GM23248 (cell line): ENCODE measurements at regions not wholly inside any gene's neighbourhood (a gene's known extent, or its start where the extent isn't known, plus 50 kb on each side); places are given as distances from the start of the nearest gene placed in this dataset.

Experiments used
- EZH2 ChIP-seq: fragments of 200-600 bp; sonication (generic); IDR thresholded peaks from 2 replicates; pipeline ENCODE4 v1.6.1; 2018; ENCODE audit warnings: antibody characterized with exemption, mild to moderate bottlenecking; ENCODE audit not compliant: insufficient read depth, poor library complexity, severe bottlenecking
- EZH2phosphoT487 ChIP-seq: fragments of 200-600 bp; sonication (generic); IDR thresholded peaks from 2 replicates; pipeline ENCODE4 v1.6.1; 2018; ENCODE audit warnings: antibody characterized with exemption, moderate library complexity, mild to moderate bottlenecking, low read depth; ENCODE audit not compliant: insufficient read depth

GRCh38 chr3:154011036-154011435 lies 110.2 kb upstream of the ARHGEF26 start:
- no peak for TF ChIP-seq EZH2
- TF ChIP-seq EZH2phosphoT487: no peak
